Astrocyte of the cerebellum (primary cell): ENCODE measurements at regions not wholly inside any gene's neighbourhood (a gene's known extent, or its start where the extent isn't known, plus 50 kb on each side); places are given as distances from the start of the nearest gene placed in this dataset.

Experiments used
- DNase-seq: peaks from one replicate; pipeline ENCODE4 v3.0.0-alpha.2; 2011; ENCODE audit warnings: low read depth
- H3K4me3 ChIP-seq: 2 replicates; pipeline ENCODE4 v1.5.1; 2011; ENCODE audit warnings: mild to moderate bottlenecking, low read depth, low read length, moderate library complexity
- CTCF ChIP-seq: IDR thresholded peaks from 2 replicates; pipeline ENCODE4 v1.5.1; 2012; ENCODE audit warnings: low read length, low read depth, moderate library complexity, mild to moderate bottlenecking; ENCODE audit errors: missing control alignments
- in situ Hi-C: cut with HindIII; loops from 2 replicates; pipeline ENCODE4 v1.10.0; 2017; ENCODE audit warnings: low sequenced_read_pairs

GRCh38 chr17:74147966-74148365 lies 55.5 kb upstream of the RPL38 start:
- TF ChIP-seq CTCF: no peak
- H3K4me3 ChIP-seq: no peak overlapping the region
- no peak for DNase-seq
- in situ Hi-C loops: no loop called here

GRCh38 chr17:74148446-74148845 lies 55.0 kb upstream of the RPL38 start:
- no peak for TF ChIP-seq CTCF
- DNase-seq: no peak
- in situ Hi-C loops: no loop called here
- no peak overlapping the region for H3K4me3 ChIP-seq

- in situ Hi-C loops: no loop called here
- no peak for TF ChIP-seq CTCF
- DNase-seq: no peak
- no peak overlapping the region for H3K4me3 ChIP-seq
These were observed 54.4 kb upstream of the RPL38 start for GRCh38 chr17:74148901-74149596.

GRCh38 chr17:74149597-74150427 lies 53.7 kb upstream of the RPL38 start:
- no peak for DNase-seq
- in situ Hi-C loops: no loop called here
- H3K4me3 ChIP-seq: no peak overlapping the region
- no peak for TF ChIP-seq CTCF

- in situ Hi-C loops: no loop called here
- no peak for TF ChIP-seq CTCF
- H3K4me3 ChIP-seq: no peak overlapping the region
- no peak for DNase-seq
These were observed 53.0 kb upstream of the RPL38 start for GRCh38 chr17:74150428-74151025.

GRCh38 chr17:74151551-74152315 lies 51.7 kb upstream of the RPL38 start:
- in situ Hi-C loops: no loop called here
- no peak for DNase-seq
- TF ChIP-seq CTCF: no peak
- no peak overlapping the region for H3K4me3 ChIP-seq
